HEK293 (cell line): ENCODE measurements at regions not wholly inside any gene's neighbourhood (a gene's known extent, or its start where the extent isn't known, plus 50 kb on each side); places are given as distances from the start of the nearest gene placed in this dataset.

ENCODE experiments used
- CTCF ChIA-PET: fragments of 350-600 bp; formaldehyde crosslinking; extraction: SDS; loops from one replicate; lab custom pipeline; 2021; ENCODE audit warnings: antibody characterized with exemption; lab: Yijun Ruan, JAX
- POLR2A ChIA-PET: fragments of 300-600 bp; formaldehyde crosslinking; extraction: SDS; loops from one replicate; lab custom pipeline; 2020; ENCODE audit warnings: antibody characterized with exemption, inconsistent platforms; lab: Yijun Ruan, JAX
- H3K27ac ChIP-seq: fragments of 200-500 bp; sonication (Bioruptor generic); 2 replicates; pipeline ENCODE4 v1.5.1; 2014; ENCODE audit warnings: low read depth, low read length, control low read depth, inconsistent platforms; ENCODE audit errors: extremely low read depth
- H3K36me3 ChIP-seq, 2 experiments: fragments of 200-500 bp in 1 of 2; sonication (Bioruptor generic) in 1 of 2; 1 replicate in 1 of 2; 2 replicates in 1 of 2; pipeline ENCODE4 v1.5.1; 2014 to 2017; ENCODE audit warnings: inconsistent platforms in 2 of 2, low read length in 2 of 2; ENCODE audit not compliant: control insufficient read depth in 2 of 2, insufficient read depth in 1 of 2
- H3K4me1 ChIP-seq: fragments of 200-500 bp; sonication (Bioruptor generic); 2 replicates; pipeline ENCODE4 v1.5.1; 2014; ENCODE audit warnings: mild to moderate bottlenecking, low read length, inconsistent platforms; ENCODE audit not compliant: control insufficient read depth, insufficient read depth
- H3K4me3 ChIP-seq: 2 replicates; pipeline ENCODE4 v1.5.1; 2011; ENCODE audit warnings: low read depth, mild to moderate bottlenecking, control low read depth, low read length, moderate library complexity
- H3K9me3 ChIP-seq: fragments of 200-500 bp; sonication (Bioruptor generic); 2 replicates; pipeline ENCODE4 v1.5.1; 2014; ENCODE audit warnings: low read depth, low read length, inconsistent platforms; ENCODE audit not compliant: control insufficient read depth, insufficient read depth
- BCL11A ChIP-seq: fragments of 450-650 bp; formaldehyde crosslinking; IDR thresholded peaks from 2 replicates; pipeline ENCODE4 v1.5.1; 2016; ENCODE audit warnings: low read depth, missing biosample characterization, missing genetic modification characterization
- SETDB1 ChIP-seq: IDR thresholded peaks from one replicate; pipeline ENCODE4 v1.6.1; 2017; ENCODE audit warnings: mild to moderate bottlenecking, low read length, moderate library complexity, mixed read lengths; ENCODE audit not compliant: insufficient read length
- TSHZ1 ChIP-seq: fragments of 450-650 bp; formaldehyde crosslinking; IDR thresholded peaks from 2 replicates; pipeline ENCODE4 v1.5.1; 2016; ENCODE audit warnings: missing biosample characterization, missing genetic modification characterization, borderline replicate concordance
- ZBTB20 ChIP-seq: fragments of 450-650 bp; formaldehyde crosslinking; IDR thresholded peaks from 2 replicates; pipeline ENCODE4 v1.5.1; 2016; ENCODE audit warnings: missing biosample characterization, missing genetic modification characterization
- ZFP69B ChIP-seq: fragments of 450-650 bp; formaldehyde crosslinking; IDR thresholded peaks from 2 replicates; pipeline ENCODE4 v1.5.1; 2016; ENCODE audit warnings: missing biosample characterization, missing genetic modification characterization
- ZIC2 ChIP-seq: fragments of 450-650 bp; formaldehyde crosslinking; IDR thresholded peaks from 2 replicates; pipeline ENCODE4 v1.5.1; 2016; ENCODE audit warnings: missing biosample characterization, missing genetic modification characterization
- ZNF10 ChIP-seq: fragments of 450-650 bp; formaldehyde crosslinking; IDR thresholded peaks from 2 replicates; pipeline ENCODE4 v1.5.1; 2017; ENCODE audit warnings: missing biosample characterization, missing genetic modification characterization
- ZNF354C ChIP-seq: fragments of 450-650 bp; formaldehyde crosslinking; IDR thresholded peaks from 2 replicates; pipeline ENCODE4 v1.5.1; 2016; ENCODE audit warnings: missing biosample characterization, missing genetic modification characterization, low read depth, borderline replicate concordance
- ZNF521 ChIP-seq: fragments of 450-650 bp; formaldehyde crosslinking; IDR thresholded peaks from 2 replicates; pipeline ENCODE4 v1.5.1; 2017; ENCODE audit warnings: missing biosample characterization, mild to moderate bottlenecking, missing genetic modification characterization
- ZNF548 ChIP-seq: fragments of 450-650 bp; formaldehyde crosslinking; IDR thresholded peaks from 2 replicates; pipeline ENCODE4 v1.5.1; 2016; ENCODE audit warnings: missing biosample characterization, missing genetic modification characterization
- ZNF549 ChIP-seq: fragments of 450-650 bp; IDR thresholded peaks from 2 replicates; pipeline ENCODE4 v1.5.1; 2018; ENCODE audit warnings: missing biosample characterization, missing genetic modification characterization, mild to moderate bottlenecking, inconsistent platforms, moderate library complexity
- ZNF558 ChIP-seq: fragments of 450-650 bp; formaldehyde crosslinking; IDR thresholded peaks from 2 replicates; pipeline ENCODE4 v1.5.1; 2016; ENCODE audit warnings: missing biosample characterization, missing genetic modification characterization
- ZNF585B ChIP-seq: fragments of 450-650 bp; formaldehyde crosslinking; IDR thresholded peaks from 2 replicates; pipeline ENCODE4 v1.5.1; 2016; ENCODE audit warnings: missing biosample characterization, missing genetic modification characterization
- ZNF645 ChIP-seq: fragments of 450-650 bp; formaldehyde crosslinking; IDR thresholded peaks from 2 replicates; pipeline ENCODE4; 2016; ENCODE audit warnings: missing biosample characterization, missing genetic modification characterization
- ZNF660 ChIP-seq: fragments of 450-650 bp; IDR thresholded peaks from 2 replicates; pipeline ENCODE4 v1.5.1; 2018; ENCODE audit warnings: missing biosample characterization, mild to moderate bottlenecking, missing genetic modification characterization
- ZNF776 ChIP-seq: fragments of 450-650 bp; formaldehyde crosslinking; IDR thresholded peaks from 2 replicates; pipeline ENCODE4 v1.5.0; 2017; ENCODE audit warnings: missing biosample characterization, missing genetic modification characterization, borderline replicate concordance
- ZNF843 ChIP-seq: fragments of 450-650 bp; formaldehyde crosslinking; IDR thresholded peaks from 2 replicates; pipeline ENCODE4 v1.5.1; 2016; ENCODE audit warnings: missing biosample characterization, missing genetic modification characterization
- ZSCAN30 ChIP-seq: fragments of 450-650 bp; IDR thresholded peaks from 2 replicates; pipeline ENCODE4 v1.5.1; 2018; ENCODE audit warnings: missing biosample characterization, mild to moderate bottlenecking, missing genetic modification characterization, moderate library complexity
- TF ChIP-seq, protein P1 (sequence below): fragments of 450-650 bp; formaldehyde crosslinking; IDR thresholded peaks from 2 replicates; pipeline ENCODE4 v1.5.1; 2017; ENCODE audit warnings: missing biosample characterization, missing genetic modification characterization
- TF ChIP-seq, protein P2 (sequence below): fragments of 450-650 bp; formaldehyde crosslinking; IDR thresholded peaks from 2 replicates; pipeline ENCODE4 v1.5.1; 2016; ENCODE audit warnings: missing biosample characterization, missing genetic modification characterization, low read depth
- TF ChIP-seq, protein P3 (sequence below): fragments of 450-650 bp; formaldehyde crosslinking; IDR thresholded peaks from 2 replicates; pipeline ENCODE4 v1.5.1; 2016; ENCODE audit warnings: missing biosample characterization, missing genetic modification characterization

DNA sequence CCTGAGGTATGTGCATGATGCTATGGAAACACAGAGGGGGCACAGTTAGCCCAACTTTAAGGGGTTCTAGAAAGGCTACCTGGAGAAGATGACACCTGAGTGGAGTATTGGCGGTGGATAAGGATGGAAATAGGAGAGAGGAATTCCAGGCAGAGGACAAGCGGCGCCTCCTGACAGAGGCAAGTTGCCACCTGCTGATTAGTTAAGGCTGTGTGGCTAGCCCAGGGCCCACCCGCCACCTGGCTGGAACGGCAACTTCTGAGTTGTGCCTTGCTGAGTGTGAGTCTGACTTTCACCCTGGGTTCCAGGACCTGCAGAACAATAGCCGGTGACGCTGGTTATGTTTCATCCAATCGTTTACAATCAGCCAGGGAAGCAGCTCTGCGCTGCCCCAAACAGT lies 126.9 kb upstream of the LMO4 start (continued):
- TF ChIP-seq ZNF660 (tag by site-specific recombination) = no peak

DNA sequence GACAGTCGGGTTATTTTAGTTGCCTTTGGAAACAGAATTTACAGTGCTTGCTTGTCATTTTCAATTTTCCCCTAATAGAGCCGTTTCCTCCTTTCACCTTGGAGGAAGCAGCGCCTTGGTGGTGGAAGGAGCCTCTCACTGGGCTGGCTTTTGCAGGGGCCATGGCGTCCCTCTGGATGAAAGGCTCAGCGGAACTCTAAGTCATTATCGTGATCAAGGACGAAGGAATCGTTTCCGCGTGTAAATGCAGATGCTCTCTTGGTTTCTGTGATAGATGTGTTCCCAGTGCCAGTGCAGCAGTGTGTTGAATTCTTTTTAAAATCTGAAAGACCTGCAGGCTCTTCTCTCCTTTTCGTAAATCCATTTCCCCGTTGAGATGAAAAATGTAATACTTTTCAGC lies 126.2 kb upstream of the LMO4 start:
- Histone ChIP-seq H3K4me1 (no peaks in the 10 kb centered on the region), H3K27ac (no peak overlapping the region), H3K36me3 (no peaks in the 10 kb centered on the region), H3K4me3 (no peak overlapping the region), H3K9me3 (no peaks in the 10 kb centered on the region)
- ChIA-PET CTCF (no interaction called here), POLR2A (no interaction called here)
- TF ChIP-seq ZFP69B (tag by site-specific recombination) = no peak
- no peak for TF ChIP-seq ZIC2 (tag by site-specific recombination)
- no peak for TF ChIP-seq BCL11A (tag by site-specific recombination)
- no peak for TF ChIP-seq ZNF585B (tag by site-specific recombination)
- TF ChIP-seq ZNF776 (tag by site-specific recombination) = no peak
- no peak for TF ChIP-seq ZBTB20
- TF ChIP-seq, protein P1, sequence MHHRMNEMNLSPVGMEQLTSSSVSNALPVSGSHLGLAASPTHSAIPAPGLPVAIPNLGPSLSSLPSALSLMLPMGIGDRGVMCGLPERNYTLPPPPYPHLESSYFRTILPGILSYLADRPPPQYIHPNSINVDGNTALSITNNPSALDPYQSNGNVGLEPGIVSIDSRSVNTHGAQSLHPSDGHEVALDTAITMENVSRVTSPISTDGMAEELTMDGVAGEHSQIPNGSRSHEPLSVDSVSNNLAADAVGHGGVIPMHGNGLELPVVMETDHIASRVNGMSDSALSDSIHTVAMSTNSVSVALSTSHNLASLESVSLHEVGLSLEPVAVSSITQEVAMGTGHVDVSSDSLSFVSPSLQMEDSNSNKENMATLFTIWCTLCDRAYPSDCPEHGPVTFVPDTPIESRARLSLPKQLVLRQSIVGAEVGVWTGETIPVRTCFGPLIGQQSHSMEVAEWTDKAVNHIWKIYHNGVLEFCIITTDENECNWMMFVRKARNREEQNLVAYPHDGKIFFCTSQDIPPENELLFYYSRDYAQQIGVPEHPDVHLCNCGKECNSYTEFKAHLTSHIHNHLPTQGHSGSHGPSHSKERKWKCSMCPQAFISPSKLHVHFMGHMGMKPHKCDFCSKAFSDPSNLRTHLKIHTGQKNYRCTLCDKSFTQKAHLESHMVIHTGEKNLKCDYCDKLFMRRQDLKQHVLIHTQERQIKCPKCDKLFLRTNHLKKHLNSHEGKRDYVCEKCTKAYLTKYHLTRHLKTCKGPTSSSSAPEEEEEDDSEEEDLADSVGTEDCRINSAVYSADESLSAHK (tag by site-specific recombination) = no peak
- no peak for TF ChIP-seq ZSCAN30 (tag by site-specific recombination)
- TF ChIP-seq, protein P2, sequence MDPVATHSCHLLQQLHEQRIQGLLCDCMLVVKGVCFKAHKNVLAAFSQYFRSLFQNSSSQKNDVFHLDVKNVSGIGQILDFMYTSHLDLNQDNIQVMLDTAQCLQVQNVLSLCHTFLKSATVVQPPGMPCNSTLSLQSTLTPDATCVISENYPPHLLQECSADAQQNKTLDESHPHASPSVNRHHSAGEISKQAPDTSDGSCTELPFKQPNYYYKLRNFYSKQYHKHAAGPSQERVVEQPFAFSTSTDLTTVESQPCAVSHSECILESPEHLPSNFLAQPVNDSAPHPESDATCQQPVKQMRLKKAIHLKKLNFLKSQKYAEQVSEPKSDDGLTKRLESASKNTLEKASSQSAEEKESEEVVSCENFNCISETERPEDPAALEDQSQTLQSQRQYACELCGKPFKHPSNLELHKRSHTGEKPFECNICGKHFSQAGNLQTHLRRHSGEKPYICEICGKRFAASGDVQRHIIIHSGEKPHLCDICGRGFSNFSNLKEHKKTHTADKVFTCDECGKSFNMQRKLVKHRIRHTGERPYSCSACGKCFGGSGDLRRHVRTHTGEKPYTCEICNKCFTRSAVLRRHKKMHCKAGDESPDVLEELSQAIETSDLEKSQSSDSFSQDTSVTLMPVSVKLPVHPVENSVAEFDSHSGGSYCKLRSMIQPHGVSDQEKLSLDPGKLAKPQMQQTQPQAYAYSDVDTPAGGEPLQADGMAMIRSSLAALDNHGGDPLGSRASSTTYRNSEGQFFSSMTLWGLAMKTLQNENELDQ (tag by site-specific recombination) = no peak
- TF ChIP-seq ZNF548 (tag by site-specific recombination) = no peak
- TF ChIP-seq, protein P3, sequence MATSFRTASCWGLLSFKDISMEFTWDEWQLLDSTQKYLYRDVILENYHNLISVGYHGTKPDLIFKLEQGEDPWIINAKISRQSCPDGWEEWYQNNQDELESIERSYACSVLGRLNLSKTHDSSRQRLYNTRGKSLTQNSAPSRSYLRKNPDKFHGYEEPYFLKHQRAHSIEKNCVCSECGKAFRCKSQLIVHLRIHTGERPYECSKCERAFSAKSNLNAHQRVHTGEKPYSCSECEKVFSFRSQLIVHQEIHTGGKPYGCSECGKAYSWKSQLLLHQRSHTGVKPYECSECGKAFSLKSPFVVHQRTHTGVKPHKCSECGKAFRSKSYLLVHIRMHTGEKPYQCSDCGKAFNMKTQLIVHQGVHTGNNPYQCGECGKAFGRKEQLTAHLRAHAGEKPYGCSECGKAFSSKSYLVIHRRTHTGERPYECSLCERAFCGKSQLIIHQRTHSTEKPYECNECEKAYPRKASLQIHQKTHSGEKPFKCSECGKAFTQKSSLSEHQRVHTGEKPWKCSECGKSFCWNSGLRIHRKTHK (tag by site-specific recombination) = no peak
- TF ChIP-seq ZNF843 (tag by site-specific recombination) = no peak
- TF ChIP-seq TSHZ1 (tag by site-specific recombination) = no peak
- no peak for TF ChIP-seq ZNF549 (tag by site-specific recombination)
- TF ChIP-seq ZNF10 = no peak
- no peak for TF ChIP-seq ZNF521 (tag by site-specific recombination)
- TF ChIP-seq ZNF354C (tag by site-specific recombination) = no peak
- no peak for TF ChIP-seq ZNF558 (tag by site-specific recombination)
- TF ChIP-seq SETDB1 = no peak
- no peak for TF ChIP-seq ZNF645 (tag by site-specific recombination)
